A549 (cell line): ENCODE measurements at regions not wholly inside any gene's neighbourhood (a gene's known extent, or its start where the extent isn't known, plus 50 kb on each side); places are given as distances from the start of the nearest gene placed in this dataset.

Experiments used
- ATAC-seq, 2 experiments: fragments of 200-7000 bp in 1 of 2; fragments of >200 bp in 1 of 2; cut with Nextera tagmentation in 1 of 2; cut with Tn5 transposase in 1 of 2; 3 replicates each; pipeline versions ENCODE4 v1.8.0 to v1.9.1; 2018 to 2020; ENCODE audit warnings: mild to moderate bottlenecking in 1 of 2, moderate library complexity in 1 of 2
- CTCF ChIA-PET: fragments of 300-600 bp; sonication (Branson Sonifier 250); formaldehyde crosslinking; extraction: SDS; loops from one replicate; lab custom pipeline; 2021; ENCODE audit warnings: antibody characterized with exemption, inconsistent platforms; lab: Yijun Ruan, JAX
- POLR2A ChIA-PET: fragments of 350-600 bp; formaldehyde crosslinking; extraction: SDS; loops from one replicate; lab custom pipeline; 2021; ENCODE audit warnings: antibody characterized with exemption, inconsistent platforms; lab: Yijun Ruan, JAX
- DNase-seq, 2 experiments: peaks; one replicate each; pipeline versions ENCODE4 v3.0.0 to v3.0.0-alpha.2; 2011 to 2016; ENCODE audit warnings: low read depth in 1 of 2, low spot score in 1 of 2
- FAIRE-seq: peaks from 2 replicates; lab custom pipeline; 2011; peaks lifted over from hg19 to GRCh38; lab: Jason Lieb, UNC
- H3K27ac ChIP-seq, 2 experiments: fragments of >200 bp; sonication (Bioruptor Twin); formaldehyde crosslinking; 3 replicates each; pipeline ENCODE4 v1.5.1; 2016 to 2017
- H3K4me1 ChIP-seq: fragments of >200 bp; sonication (Bioruptor Twin); formaldehyde crosslinking; 3 replicates; pipeline ENCODE4 v1.6.1; 2016
- H3K4me2 ChIP-seq: fragments of >200 bp; sonication (Bioruptor Twin); formaldehyde crosslinking; 3 replicates; pipeline ENCODE4 v1.6.1; 2016
- H3K4me3 ChIP-seq: fragments of >200 bp; sonication (Bioruptor Twin); formaldehyde crosslinking; 3 replicates; pipeline ENCODE4 v1.5.1; 2016
- H3K9me3 ChIP-seq: fragments of >200 bp; sonication (Bioruptor Twin); formaldehyde crosslinking; 3 replicates; pipeline ENCODE4 v1.6.1; 2016
- CHD4 ChIP-seq: fragments of 200-600 bp; sonication (generic); IDR thresholded peaks from 2 replicates; pipeline ENCODE4 v1.6.1; 2016; ENCODE audit warnings: antibody characterized with exemption, mild to moderate bottlenecking, borderline replicate concordance
- EHF ChIP-seq: fragments of 250-450 bp; sonication (Bioruptor Pico); IDR thresholded peaks from 2 replicates; pipeline ENCODE4 v1.5.0; 2020; ENCODE audit warnings: mild to moderate bottlenecking
- EHMT2 ChIP-seq: fragments of 200-600 bp; sonication (generic); IDR thresholded peaks from 2 replicates; pipeline ENCODE4 v1.6.1; 2016; ENCODE audit warnings: antibody characterized with exemption, low read depth, mild to moderate bottlenecking, moderate library complexity
- FOSB ChIP-seq: fragments of 250-450 bp; sonication (Bioruptor Pico); IDR thresholded peaks from 2 replicates; pipeline ENCODE4 v1.5.0; 2020; ENCODE audit warnings: mild to moderate bottlenecking, moderate library complexity
- FOSL2 ChIP-seq, 2 experiments: fragments of 450-650 bp in 1 of 2; fragments of >200 bp in 1 of 2; sonication (Bioruptor Twin) in 1 of 2; formaldehyde crosslinking; IDR thresholded peaks; 2 replicates each; pipeline versions ENCODE4 v1.5.0 to v1.6.1; 2016 to 2020; ENCODE audit warnings: mild to moderate bottlenecking in 1 of 2, moderate library complexity in 1 of 2
- HOXB13 ChIP-seq: fragments of 250-450 bp; sonication (Bioruptor Pico); IDR thresholded peaks from 2 replicates; pipeline ENCODE4 v1.5.0; 2020; ENCODE audit warnings: low read depth, mild to moderate bottlenecking, moderate library complexity
- HOXB5 ChIP-seq: fragments of 250-450 bp; sonication (Bioruptor Pico); IDR thresholded peaks from 2 replicates; pipeline ENCODE4 v1.5.0; 2020; ENCODE audit warnings: mild to moderate bottlenecking, moderate library complexity
- JUNB ChIP-seq: fragments of >200 bp; sonication (Bioruptor Twin); formaldehyde crosslinking; IDR thresholded peaks from 2 replicates; pipeline ENCODE4 v1.6.1; 2016
- KDM1A ChIP-seq: fragments of 200-600 bp; sonication (generic); IDR thresholded peaks from 2 replicates; pipeline ENCODE4 v1.6.1; 2016; ENCODE audit warnings: low read depth, mild to moderate bottlenecking
- MAZ ChIP-seq: fragments of 150-350 bp; IDR thresholded peaks from 2 replicates; pipeline ENCODE4 v1.6.1; 2014; ENCODE audit warnings: antibody characterized with exemption, low read depth, low read length, borderline replicate concordance
- MYC ChIP-seq: IDR thresholded peaks from 2 replicates; pipeline ENCODE4 v1.6.1; 2012; ENCODE audit warnings: mild to moderate bottlenecking, inconsistent platforms, low read length, improper control_type of control experiment, borderline replicate concordance
- NFE2L2 ChIP-seq: fragments of 150-350 bp; conservative IDR thresholded peaks from 2 replicates; pipeline ENCODE4 v1.6.1; 2014; ENCODE audit warnings: low read length
- POLR2A ChIP-seq: IDR thresholded peaks from 2 replicates; pipeline ENCODE4 v1.6.1; 2012; ENCODE audit warnings: mild to moderate bottlenecking, low read length
- RNF2 ChIP-seq: fragments of 200-600 bp; sonication (generic); IDR thresholded peaks from 2 replicates; pipeline ENCODE4 v1.6.1; 2016; ENCODE audit warnings: low read depth, mild to moderate bottlenecking, antibody characterized with exemption, moderate library complexity, borderline replicate concordance
- SMC3 ChIP-seq: fragments of >200 bp; sonication (Bioruptor Twin); formaldehyde crosslinking; IDR thresholded peaks from 3 replicates; pipeline ENCODE4 v1.6.1; 2018; ENCODE audit warnings: inconsistent platforms
- ZC3H11A ChIP-seq: fragments of 450-650 bp; IDR thresholded peaks from 2 replicates; pipeline ENCODE4 v1.6.1; 2014; ENCODE audit warnings: antibody characterized with exemption, mild to moderate bottlenecking
- ZFP36 ChIP-seq: fragments of 450-650 bp; IDR thresholded peaks from 2 replicates; pipeline ENCODE4 v1.6.1; 2014; ENCODE audit warnings: borderline replicate concordance; ENCODE audit not compliant: partially characterized antibody
- ZNF302 ChIP-seq: fragments of 250-450 bp; sonication (Bioruptor Pico); IDR thresholded peaks from 2 replicates; pipeline ENCODE4 v1.9.0; 2021; ENCODE audit warnings: inconsistent platforms, mild to moderate bottlenecking, moderate library complexity
- ZSCAN20 ChIP-seq: fragments of 250-450 bp; sonication (Bioruptor Pico); IDR thresholded peaks from 2 replicates; pipeline ENCODE4 v1.8.0; 2022; ENCODE audit warnings: mild to moderate bottlenecking, moderate library complexity
- WGBS: methylation state at CpG from one replicate; pipeline ENCODE4 v1.1.6; 2017; ENCODE audit errors: missing lambda C conversion rate; 5-methylcytosine and 5-hydroxymethylcytosine counted together
- TF ChIP-seq, protein P1 (sequence below): fragments of >200 bp; sonication (Bioruptor Twin); formaldehyde crosslinking; IDR thresholded peaks from 2 replicates; pipeline ENCODE4 v1.6.1; 2016
- TF ChIP-seq, protein P2 (sequence below): fragments of >200 bp; sonication (Bioruptor Twin); formaldehyde crosslinking; IDR thresholded peaks from 3 replicates; pipeline ENCODE4 v1.5.1; 2016
- TF ChIP-seq, protein P3 (sequence below): fragments of 150-350 bp; IDR thresholded peaks from 2 replicates; pipeline ENCODE4 v1.6.1; 2014; ENCODE audit warnings: low read depth, mild to moderate bottlenecking, low read length
- TF ChIP-seq, protein P4 (sequence below): IDR thresholded peaks from 2 replicates; pipeline ENCODE4 v1.6.1; 2012
- TF ChIP-seq, protein P5 (sequence below): fragments of 200-600 bp; sonication (generic); IDR thresholded peaks from 2 replicates; pipeline ENCODE4 v1.6.1; 2016; ENCODE audit warnings: antibody characterized with exemption, mild to moderate bottlenecking, moderate library complexity
- TF ChIP-seq, protein P6 (sequence below): fragments of 250-450 bp; sonication (Bioruptor Pico); IDR thresholded peaks from 2 replicates; pipeline ENCODE4 v1.5.0; 2020; ENCODE audit warnings: low read depth, mild to moderate bottlenecking, moderate library complexity

- no peak overlapping the region for H3K4me2 ChIP-seq
- no peak for ATAC-seq
- CTCF ChIA-PET, result no interaction called here
Observed at GRCh38 chr9:29336281-29336680, 1763.0 kb upstream of the C9orf72 start.

DNA sequence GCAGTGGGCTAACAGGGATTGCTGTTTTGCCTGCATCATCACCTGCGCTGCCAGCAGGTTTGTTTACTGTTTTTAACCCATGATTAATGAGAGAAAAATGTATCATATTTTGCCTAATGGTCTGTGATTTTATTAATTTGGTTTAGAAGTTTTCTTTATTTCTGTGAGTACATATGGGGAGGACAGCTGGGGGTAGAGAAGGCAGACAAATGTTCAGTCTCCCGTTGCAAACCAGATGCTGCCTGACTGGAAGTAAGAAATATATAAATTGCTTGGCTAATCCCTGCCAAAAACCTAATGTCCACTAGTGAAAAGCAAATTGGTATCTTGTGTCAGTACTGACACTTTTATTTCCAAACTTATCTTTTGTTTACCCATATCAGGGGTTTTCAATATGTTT, 1766.1 kb upstream of the C9orf72 start:
- ATAC-seq, result no peak
- Histone ChIP-seq H3K9me3 (no peaks in the 10 kb centered on the region), H3K4me3 (no peak overlapping the region), H3K4me1 (no peaks in the 10 kb centered on the region), H3K27ac (no peak overlapping the region), H3K4me2 (no peak overlapping the region)
- 49% methylated on average over 2 of the region's 2 CpGs for WGBS
- TF ChIP-seq RNF2 (no peak), ZFP36 (no peak), FOSB (CRISPR knock-in tag) (no peak), ZC3H11A (no peak), KDM1A (no peak), EHF (CRISPR knock-in tag) (no peak), FOSL2 (IDR thresholded peaks at IDR 0.05) (no peak), FOSL2 (CRISPR knock-in tag; IDR thresholded peaks at IDR 0.05) (no peak), NFE2L2 (no peak), ZSCAN20 (no peak), MAZ (no peak), MYC (no peak), EHMT2 (no peak)
- TF ChIP-seq, protein P1, sequence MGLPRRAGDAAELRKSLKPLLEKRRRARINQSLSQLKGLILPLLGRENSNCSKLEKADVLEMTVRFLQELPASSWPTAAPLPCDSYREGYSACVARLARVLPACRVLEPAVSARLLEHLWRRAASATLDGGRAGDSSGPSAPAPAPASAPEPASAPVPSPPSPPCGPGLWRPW, result no peak
- TF ChIP-seq, protein P2, sequence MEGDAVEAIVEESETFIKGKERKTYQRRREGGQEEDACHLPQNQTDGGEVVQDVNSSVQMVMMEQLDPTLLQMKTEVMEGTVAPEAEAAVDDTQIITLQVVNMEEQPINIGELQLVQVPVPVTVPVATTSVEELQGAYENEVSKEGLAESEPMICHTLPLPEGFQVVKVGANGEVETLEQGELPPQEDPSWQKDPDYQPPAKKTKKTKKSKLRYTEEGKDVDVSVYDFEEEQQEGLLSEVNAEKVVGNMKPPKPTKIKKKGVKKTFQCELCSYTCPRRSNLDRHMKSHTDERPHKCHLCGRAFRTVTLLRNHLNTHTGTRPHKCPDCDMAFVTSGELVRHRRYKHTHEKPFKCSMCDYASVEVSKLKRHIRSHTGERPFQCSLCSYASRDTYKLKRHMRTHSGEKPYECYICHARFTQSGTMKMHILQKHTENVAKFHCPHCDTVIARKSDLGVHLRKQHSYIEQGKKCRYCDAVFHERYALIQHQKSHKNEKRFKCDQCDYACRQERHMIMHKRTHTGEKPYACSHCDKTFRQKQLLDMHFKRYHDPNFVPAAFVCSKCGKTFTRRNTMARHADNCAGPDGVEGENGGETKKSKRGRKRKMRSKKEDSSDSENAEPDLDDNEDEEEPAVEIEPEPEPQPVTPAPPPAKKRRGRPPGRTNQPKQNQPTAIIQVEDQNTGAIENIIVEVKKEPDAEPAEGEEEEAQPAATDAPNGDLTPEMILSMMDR, result no peak
- TF ChIP-seq, protein P3, sequence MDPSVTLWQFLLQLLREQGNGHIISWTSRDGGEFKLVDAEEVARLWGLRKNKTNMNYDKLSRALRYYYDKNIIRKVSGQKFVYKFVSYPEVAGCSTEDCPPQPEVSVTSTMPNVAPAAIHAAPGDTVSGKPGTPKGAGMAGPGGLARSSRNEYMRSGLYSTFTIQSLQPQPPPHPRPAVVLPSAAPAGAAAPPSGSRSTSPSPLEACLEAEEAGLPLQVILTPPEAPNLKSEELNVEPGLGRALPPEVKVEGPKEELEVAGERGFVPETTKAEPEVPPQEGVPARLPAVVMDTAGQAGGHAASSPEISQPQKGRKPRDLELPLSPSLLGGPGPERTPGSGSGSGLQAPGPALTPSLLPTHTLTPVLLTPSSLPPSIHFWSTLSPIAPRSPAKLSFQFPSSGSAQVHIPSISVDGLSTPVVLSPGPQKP, result no peak
- ChIA-PET POLR2A (no interaction called here), CTCF (no interaction called here)
- FAIRE-seq, result no peak
- DNase-seq, result no peak

More at GRCh38 chr9:29336281-29336680, 1763.0 kb upstream of the C9orf72 start:
- no peak for FAIRE-seq
- TF ChIP-seq FOSL2 (IDR thresholded peaks at IDR 0.05), result no peak
- no peak for TF ChIP-seq FOSL2 (CRISPR knock-in tag; IDR thresholded peaks at IDR 0.05)
- TF ChIP-seq MAZ, result no peak
- Histone ChIP-seq H3K4me1 (peaks cover 14% of the 10 kb centered on the region), H3K9me3 (no peaks in the 10 kb centered on the region; the same call in 2 of the 3 replicates), H3K4me3 (no peak overlapping the region), H3K27ac (no peak overlapping the region)
- 80% methylated on average over 3 of the region's 3 CpGs for WGBS
- no peak for DNase-seq
- POLR2A ChIA-PET, result no interaction called here

- CTCF ChIA-PET, result no interaction called here
- no peak overlapping the region for H3K27ac ChIP-seq
- peaks cover 13% of the 10 kb centered on the region; the same call in 2 of the 3 replicates for H3K4me1 ChIP-seq
- DNase-seq (peak in 1 of 2 experiments; percentile 31), ATAC-seq (peak in 1 of 2 experiments; percentile 62; a peak in 3 of 6 replicates), FAIRE-seq (no peak)
- no peak overlapping the region for H3K4me3 ChIP-seq
- WGBS, result 18% methylated on average over 1 of the region's 1 CpG
- POLR2A ChIA-PET, result no interaction called here
- 0 out of 3 replicates have a peak, but pooled peaks cover 2% of the 10 kb centered on the region for H3K9me3 ChIP-seq
- peak overlapping the region; percentile 37 for H3K4me2 ChIP-seq
- no peak for TF ChIP-seq ZC3H11A
- no peak for TF ChIP-seq MYC
- TF ChIP-seq EHMT2, result no peak
- no peak for TF ChIP-seq HOXB5
- no peak for TF ChIP-seq HOXB13 (CRISPR knock-in tag)
- TF ChIP-seq, protein P4, sequence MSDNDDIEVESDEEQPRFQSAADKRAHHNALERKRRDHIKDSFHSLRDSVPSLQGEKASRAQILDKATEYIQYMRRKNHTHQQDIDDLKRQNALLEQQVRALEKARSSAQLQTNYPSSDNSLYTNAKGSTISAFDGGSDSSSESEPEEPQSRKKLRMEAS, result no peak
- TF ChIP-seq, protein P1, result no peak
- TF ChIP-seq ZNF302 (CRISPR knock-in tag), result no peak
- TF ChIP-seq JUNB, result peak; percentile 42; the same call in 1 of the 2 replicates
- TF ChIP-seq, protein P5, sequence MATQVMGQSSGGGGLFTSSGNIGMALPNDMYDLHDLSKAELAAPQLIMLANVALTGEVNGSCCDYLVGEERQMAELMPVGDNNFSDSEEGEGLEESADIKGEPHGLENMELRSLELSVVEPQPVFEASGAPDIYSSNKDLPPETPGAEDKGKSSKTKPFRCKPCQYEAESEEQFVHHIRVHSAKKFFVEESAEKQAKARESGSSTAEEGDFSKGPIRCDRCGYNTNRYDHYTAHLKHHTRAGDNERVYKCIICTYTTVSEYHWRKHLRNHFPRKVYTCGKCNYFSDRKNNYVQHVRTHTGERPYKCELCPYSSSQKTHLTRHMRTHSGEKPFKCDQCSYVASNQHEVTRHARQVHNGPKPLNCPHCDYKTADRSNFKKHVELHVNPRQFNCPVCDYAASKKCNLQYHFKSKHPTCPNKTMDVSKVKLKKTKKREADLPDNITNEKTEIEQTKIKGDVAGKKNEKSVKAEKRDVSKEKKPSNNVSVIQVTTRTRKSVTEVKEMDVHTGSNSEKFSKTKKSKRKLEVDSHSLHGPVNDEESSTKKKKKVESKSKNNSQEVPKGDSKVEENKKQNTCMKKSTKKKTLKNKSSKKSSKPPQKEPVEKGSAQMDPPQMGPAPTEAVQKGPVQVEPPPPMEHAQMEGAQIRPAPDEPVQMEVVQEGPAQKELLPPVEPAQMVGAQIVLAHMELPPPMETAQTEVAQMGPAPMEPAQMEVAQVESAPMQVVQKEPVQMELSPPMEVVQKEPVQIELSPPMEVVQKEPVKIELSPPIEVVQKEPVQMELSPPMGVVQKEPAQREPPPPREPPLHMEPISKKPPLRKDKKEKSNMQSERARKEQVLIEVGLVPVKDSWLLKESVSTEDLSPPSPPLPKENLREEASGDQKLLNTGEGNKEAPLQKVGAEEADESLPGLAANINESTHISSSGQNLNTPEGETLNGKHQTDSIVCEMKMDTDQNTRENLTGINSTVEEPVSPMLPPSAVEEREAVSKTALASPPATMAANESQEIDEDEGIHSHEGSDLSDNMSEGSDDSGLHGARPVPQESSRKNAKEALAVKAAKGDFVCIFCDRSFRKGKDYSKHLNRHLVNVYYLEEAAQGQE, result no peak
- TF ChIP-seq, protein P6, sequence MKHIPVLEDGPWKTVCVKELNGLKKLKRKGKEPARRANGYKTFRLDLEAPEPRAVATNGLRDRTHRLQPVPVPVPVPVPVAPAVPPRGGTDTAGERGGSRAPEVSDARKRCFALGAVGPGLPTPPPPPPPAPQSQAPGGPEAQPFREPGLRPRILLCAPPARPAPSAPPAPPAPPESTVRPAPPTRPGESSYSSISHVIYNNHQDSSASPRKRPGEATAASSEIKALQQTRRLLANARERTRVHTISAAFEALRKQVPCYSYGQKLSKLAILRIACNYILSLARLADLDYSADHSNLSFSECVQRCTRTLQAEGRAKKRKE (CRISPR knock-in tag), result no peak
- TF ChIP-seq FOSL2 (IDR thresholded peaks at IDR 0.05), result 0 out of 2 replicates have a peak, but pooled peaks have one; percentile 4
- TF ChIP-seq FOSL2 (CRISPR knock-in tag; IDR thresholded peaks at IDR 0.05), result no peak
- no peak for TF ChIP-seq POLR2A
- no peak for TF ChIP-seq CHD4
- TF ChIP-seq MAZ, result no peak
- TF ChIP-seq SMC3, result no peak
Observed at GRCh38 chr9:29348999-29349398, 1775.7 kb upstream of the C9orf72 start.
